GM12878 (cell line): ENCODE measurements at regions not wholly inside any gene's neighbourhood (a gene's known extent, or its start where the extent isn't known, plus 50 kb on each side); places are given as distances from the start of the nearest gene placed in this dataset.

Source experiments
- CBFB ChIP-seq: IDR thresholded peaks from 2 replicates; pipeline ENCODE4 v1.6.1; 2016; ENCODE audit warnings: antibody characterized with exemption, low read depth
- CTCF ChIP-seq, 3 experiments: IDR thresholded peaks in 2 of 3; conservative IDR thresholded peaks in 1 of 3; 2 replicates each; pipeline ENCODE4 v1.5.1; 2011; ENCODE audit warnings: low read depth in 3 of 3, low read length in 3 of 3, mild to moderate bottlenecking in 3 of 3, control low read depth in 2 of 3, moderate library complexity in 2 of 3, inconsistent platforms in 1 of 3, mixed read lengths in 1 of 3; ENCODE audit not compliant: control insufficient read depth in 2 of 3, insufficient read depth in 1 of 3; ENCODE audit errors: extremely low read depth in 1 of 3
- EP300 ChIP-seq, 2 experiments: fragments of 150-350 bp in 1 of 2; IDR thresholded peaks; 2 replicates each; pipeline ENCODE4 v1.6.1; 2011 to 2012; ENCODE audit warnings: low read depth in 2 of 2, low read length in 2 of 2, borderline replicate concordance in 1 of 2, improper control_type of control experiment in 1 of 2, inconsistent platforms in 1 of 2; ENCODE audit not compliant: control insufficient read depth in 1 of 2
- POLR2A ChIP-seq: IDR thresholded peaks from 2 replicates; pipeline ENCODE4 v1.6.1; 2011; ENCODE audit warnings: low read depth, mild to moderate bottlenecking, low read length
- POLR2AphosphoS5 ChIP-seq: IDR thresholded peaks from 2 replicates; pipeline ENCODE4 v1.6.1; 2011; ENCODE audit warnings: mild to moderate bottlenecking, low read length, inconsistent platforms

- TF ChIP-seq CBFB, result no peak
- no peak for TF ChIP-seq CTCF (IDR thresholded peaks at IDR 0.05 in 2 of 3, conservative IDR thresholded peaks at IDR 0.05 in 1 of 3; ENCODE audit: control insufficient read depth in 2 of 3, extremely low read depth in 1 of 3, insufficient read depth in 1 of 3, low read depth in 3 of 3, low read length in 3 of 3)
- TF ChIP-seq EP300 (IDR thresholded peaks at IDR 0.05; ENCODE audit: borderline replicate concordance in 1 of 2, control insufficient read depth in 1 of 2, low read depth in 2 of 2, low read length in 2 of 2), result no peak
- no peak for TF ChIP-seq POLR2AphosphoS5
- no peak for TF ChIP-seq POLR2A
These were observed 228.3 kb upstream of the GBE1 start for GRCh38 chr3:81989758-81990157.
